Mucosa of descending colon (tissue), 3 donors: ENCODE measurements at regions not wholly inside any gene's neighbourhood (a gene's known extent, or its start where the extent isn't known, plus 50 kb on each side); places are given as distances from the start of the nearest gene placed in this dataset.

Experiments used
- ATAC-seq: fragments of 200-7000 bp; cut with Tn5 transposase; one replicate; pipeline ENCODE4 v1.9.1; 2020; ENCODE audit warnings: mild to moderate bottlenecking, moderate library complexity
- DNase-seq, 3 donors: peaks; one replicate each; pipeline ENCODE4 v3.0.0-alpha.2; 2020
- H3K36me3 ChIP-seq: fragments of 200-600 bp; one replicate; pipeline ENCODE4 v1.8.0; 2021; ENCODE audit warnings: low read depth, mild to moderate bottlenecking
- H3K4me1 ChIP-seq: fragments of 200-600 bp; one replicate; pipeline ENCODE4 v1.8.0; 2021; ENCODE audit warnings: low read depth, mild to moderate bottlenecking
- H3K4me3 ChIP-seq: fragments of 200-600 bp; one replicate; pipeline ENCODE4 v1.8.0; 2021; ENCODE audit warnings: mild to moderate bottlenecking
- H3K9me3 ChIP-seq: fragments of 200-600 bp; one replicate; pipeline ENCODE4 v1.8.0; 2021; ENCODE audit warnings: mild to moderate bottlenecking
- CTCF ChIP-seq: fragments of 200-600 bp; IDR thresholded peaks from one replicate; pipeline ENCODE4 v1.8.0; 2022; ENCODE audit warnings: antibody characterized with exemption, mild to moderate bottlenecking
- intact Hi-C, 2 donors: fragments of 100-400 bp; cut with DNase I in 1 of 2; cut with micrococcal nuclease in 1 of 2; formaldehyde crosslinking; loops; one replicate each; pipeline versions ENCODE4 v1.11.0 to v1.11.1; 2022; cut with DNase I, micrococcal nuclease
- donor health status: DM: no; HTN: no; CAD: no; lungs with moderate emphysema.
- donor health status: DM: no; HTN: no; CAD: no.
- donor health status: DM: no; HTN: yes; CAD: no.

GRCh38 chr1:80917225-80917624 is 883.5 kb upstream of the ADGRL2 start:
- Histone ChIP-seq H3K4me1 (no peaks in the 10 kb centered on the region), H3K4me3 (no peak overlapping the region), H3K36me3 (no peaks in the 10 kb centered on the region), H3K9me3 (no peaks in the 10 kb centered on the region)
- ATAC-seq (no peak), DNase-seq (no peak)
- TF ChIP-seq CTCF, result no peak
- intact Hi-C loops, result no loop called here

DNA sequence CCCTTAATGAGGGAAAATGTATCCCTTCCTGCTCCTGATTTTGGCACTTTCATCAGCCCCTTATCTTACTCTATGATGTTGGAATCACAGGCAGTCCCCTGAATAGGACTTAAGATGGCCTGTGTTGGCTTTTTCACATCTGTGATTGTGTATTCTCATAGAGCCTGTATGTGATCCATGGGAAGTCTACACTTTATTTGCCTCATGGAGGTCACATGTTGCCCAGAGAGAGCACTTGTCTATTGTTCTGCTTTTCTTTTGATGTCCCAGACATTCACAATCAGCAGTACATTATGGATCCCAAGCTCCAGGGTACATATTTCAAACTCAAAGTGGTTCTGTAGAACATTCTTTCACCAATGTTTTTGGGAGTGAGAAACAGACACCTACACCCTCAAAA is 885.2 kb upstream of the ADGRL2 start:
- ATAC-seq (no peak), DNase-seq (no peak)
- TF ChIP-seq CTCF, result no peak
- Histone ChIP-seq H3K4me3 (no peak overlapping the region), H3K9me3 (no peaks in the 10 kb centered on the region), H3K4me1 (no peaks in the 10 kb centered on the region), H3K36me3 (no peaks in the 10 kb centered on the region)
- intact Hi-C loops, result no loop called here

DNA sequence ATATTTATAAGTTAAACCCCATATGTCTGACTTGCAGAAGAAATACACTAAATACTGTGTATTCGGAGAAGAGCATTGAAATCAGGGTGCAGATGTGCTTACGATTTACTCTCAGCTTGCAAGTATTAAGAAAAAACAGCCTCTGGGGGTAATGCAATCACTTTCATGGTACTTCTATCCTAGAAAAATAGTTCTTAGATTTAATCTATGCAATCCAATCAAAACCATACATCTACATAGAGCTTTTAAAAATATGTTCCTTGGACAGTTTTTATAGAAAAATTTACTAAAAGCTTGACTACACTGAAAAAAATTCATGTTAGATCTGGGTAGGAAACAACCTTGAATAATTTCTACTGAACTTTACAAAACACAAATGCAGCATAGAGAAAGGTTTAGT is 890.3 kb upstream of the ADGRL2 start:
- no peaks in the 10 kb centered on the region for H3K4me1 ChIP-seq
- H3K36me3 ChIP-seq, result no peaks in the 10 kb centered on the region
- H3K9me3 ChIP-seq, result no peaks in the 10 kb centered on the region
- intact Hi-C loops, result no loop called here
- DNase-seq (no peak), ATAC-seq (no peak)
- H3K4me3 ChIP-seq, result no peak overlapping the region
- no peak for TF ChIP-seq CTCF

DNA sequence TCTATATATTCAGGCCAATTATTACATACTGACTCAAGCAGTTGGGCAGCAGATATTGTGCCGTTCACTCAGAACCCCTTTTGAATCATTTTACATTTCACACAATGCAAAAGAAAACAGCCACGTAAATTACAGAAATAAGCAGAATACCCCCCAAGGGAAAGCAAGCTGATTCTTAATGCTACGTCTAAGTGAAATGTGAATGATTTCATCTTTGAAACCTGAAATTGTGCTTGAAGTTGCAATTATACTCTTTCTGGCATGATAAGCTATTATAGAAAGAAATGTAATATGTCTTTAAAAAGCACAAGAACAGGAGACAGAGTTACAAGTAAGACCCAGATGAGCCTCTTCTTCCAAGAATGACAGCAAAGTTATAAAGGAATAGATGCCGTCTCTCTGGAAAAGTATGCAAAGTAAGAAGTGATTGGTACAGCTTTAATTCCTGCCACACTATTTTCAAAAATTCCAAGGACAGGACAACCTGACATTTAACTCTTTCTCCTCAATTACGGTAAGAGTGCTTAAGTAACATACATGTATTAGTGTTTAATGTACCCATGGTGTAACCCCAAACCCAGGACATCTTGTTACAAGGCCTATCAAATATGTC is 891.5 kb upstream of the ADGRL2 start:
- no peak for ATAC-seq
- no peak for TF ChIP-seq CTCF
- H3K36me3 ChIP-seq, result no peaks in the 10 kb centered on the region

DNA sequence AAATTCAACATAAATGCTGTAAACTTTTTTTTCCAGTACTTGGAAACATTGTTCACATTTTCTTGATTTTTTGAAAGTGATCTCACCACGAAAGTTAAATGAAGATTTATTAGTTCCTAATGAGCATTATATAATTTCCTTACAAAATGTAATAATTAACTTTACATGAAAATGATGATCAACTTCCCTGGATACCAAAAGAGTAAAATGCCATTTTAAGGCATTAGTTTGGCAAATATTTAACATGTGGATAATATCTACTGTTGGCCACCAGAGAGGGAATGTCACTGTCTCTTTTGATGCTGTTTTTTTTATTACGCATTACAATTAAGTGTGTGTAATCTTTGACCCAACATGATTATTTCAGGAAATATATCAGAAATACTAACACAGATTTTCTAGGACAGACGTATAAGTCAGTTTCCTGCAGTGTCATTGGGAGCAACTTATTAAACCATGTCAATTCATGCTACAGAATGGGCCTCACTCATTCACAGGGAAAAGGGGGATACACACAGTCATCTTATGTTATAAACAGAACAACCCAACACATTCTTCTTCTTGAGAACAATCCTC is 903.9 kb upstream of the ADGRL2 start:
- DNase-seq, result no peak
- TF ChIP-seq CTCF, result no peak

More for the DNA sequence above, 891.5 kb upstream of the ADGRL2 start:
- no peaks in the 10 kb centered on the region for H3K9me3 ChIP-seq
- intact Hi-C loops, result no loop called here
- no peak for DNase-seq
- H3K4me3 ChIP-seq, result no peak overlapping the region
- no peaks in the 10 kb centered on the region for H3K4me1 ChIP-seq

More for the DNA sequence above, 903.9 kb upstream of the ADGRL2 start:
- intact Hi-C loops, result no loop called here
- ATAC-seq, result no peak
- Histone ChIP-seq H3K9me3 (no peaks in the 10 kb centered on the region), H3K36me3 (no peaks in the 10 kb centered on the region), H3K4me3 (no peak overlapping the region), H3K4me1 (no peaks in the 10 kb centered on the region)
